GM19238 (cell line): ENCODE measurements at regions not wholly inside any gene's neighbourhood (a gene's known extent, or its start where the extent isn't known, plus 50 kb on each side); places are given as distances from the start of the nearest gene placed in this dataset.

Experiments
- DNase-seq: peaks from one replicate; pipeline ENCODE4 v3.0.0; 2011; ENCODE audit warnings: low spot score; ENCODE audit not compliant: insufficient read length

DNA sequence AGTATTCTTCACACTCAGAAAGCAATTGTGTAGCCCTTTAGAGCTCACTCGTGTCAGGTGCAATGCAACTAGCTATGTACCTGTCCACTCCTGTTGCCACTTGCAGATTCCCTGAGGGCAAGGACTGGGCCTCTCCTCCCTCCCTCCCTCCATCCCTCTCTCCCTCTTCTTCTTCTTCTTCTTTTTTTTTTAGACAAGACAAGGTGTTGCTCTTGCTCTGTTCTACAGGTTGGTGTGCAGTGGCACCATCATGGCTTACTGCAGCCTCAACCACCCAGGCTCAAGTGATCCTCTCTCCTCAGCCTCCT, 119.7 kb downstream of the ACKR3 start:
- DNase-seq, result no peak

GRCh38 chr2:236689981-236690380, 120.4 kb downstream of the ACKR3 start:
- DNase-seq, result no peak

DNA sequence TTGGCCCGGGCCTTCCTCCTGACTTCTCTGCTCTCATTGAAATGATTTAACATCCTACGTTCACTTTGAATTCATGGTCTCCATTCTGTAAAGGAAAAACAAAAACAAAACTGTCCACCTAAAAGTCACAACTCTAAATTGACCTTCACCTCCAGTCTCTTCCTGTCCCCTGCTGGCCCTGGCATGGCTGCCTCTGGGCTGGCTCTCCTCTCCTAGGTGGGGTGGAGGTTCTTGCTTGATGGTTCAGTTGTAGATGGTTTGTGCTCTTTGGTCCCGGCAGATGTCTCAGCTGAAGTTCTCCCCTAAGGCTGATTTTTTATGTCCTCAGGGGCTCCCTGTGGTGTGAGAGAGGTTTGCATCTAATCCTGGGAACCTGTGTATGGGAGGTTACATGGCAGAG, 121.1 kb downstream of the ACKR3 start:
- DNase-seq, result no peak

DNA sequence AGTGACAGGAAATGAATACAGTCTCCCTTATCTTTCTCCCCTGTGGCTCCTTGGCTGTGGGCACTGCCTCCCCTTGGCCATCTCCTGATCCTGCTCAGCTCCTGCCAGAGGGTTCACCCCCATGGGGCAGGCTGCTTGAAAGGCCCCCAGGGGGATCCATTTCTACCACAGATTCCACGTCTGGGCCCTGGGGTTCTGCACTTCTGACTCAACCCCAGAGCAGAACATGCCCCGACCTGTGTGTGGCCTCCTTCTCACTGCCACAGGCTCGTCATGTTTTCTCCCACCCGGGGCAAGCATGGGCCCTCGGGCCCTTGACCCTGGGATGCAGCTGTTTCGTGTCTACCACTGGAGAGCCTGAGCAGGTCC, 122.2 kb downstream of the ACKR3 start:
- DNase-seq, result no peak

- DNase-seq, result no peak
Observed at GRCh38 chr2:236692937-236693336, 123.3 kb downstream of the ACKR3 start.

DNA sequence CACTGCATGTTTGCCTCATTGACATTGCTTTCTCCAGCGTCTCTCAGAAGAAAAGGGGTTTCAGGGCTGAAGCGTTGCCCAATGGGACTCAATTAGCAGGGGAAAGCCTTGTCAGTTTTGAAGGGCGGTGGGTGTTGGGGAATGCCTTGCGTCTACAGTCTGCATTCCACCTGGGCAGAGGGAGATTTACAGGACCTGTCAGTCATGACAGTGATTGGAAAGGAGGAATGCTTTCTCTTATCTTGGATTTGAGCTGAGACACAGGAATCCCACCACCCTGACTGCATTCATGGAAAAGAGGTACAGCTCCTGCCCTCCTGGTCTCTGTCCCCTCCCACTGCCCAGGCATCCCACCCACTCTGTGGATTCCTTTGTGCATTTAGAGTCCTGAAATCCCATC, 123.9 kb downstream of the ACKR3 start:
- DNase-seq, result no peak

GRCh38 chr2:236694146-236694888, 124.7 kb downstream of the ACKR3 start:
- DNase-seq, result no peak

GRCh38 chr2:236696834-236697233, 127.2 kb downstream of the ACKR3 start:
- no peak for DNase-seq

DNA sequence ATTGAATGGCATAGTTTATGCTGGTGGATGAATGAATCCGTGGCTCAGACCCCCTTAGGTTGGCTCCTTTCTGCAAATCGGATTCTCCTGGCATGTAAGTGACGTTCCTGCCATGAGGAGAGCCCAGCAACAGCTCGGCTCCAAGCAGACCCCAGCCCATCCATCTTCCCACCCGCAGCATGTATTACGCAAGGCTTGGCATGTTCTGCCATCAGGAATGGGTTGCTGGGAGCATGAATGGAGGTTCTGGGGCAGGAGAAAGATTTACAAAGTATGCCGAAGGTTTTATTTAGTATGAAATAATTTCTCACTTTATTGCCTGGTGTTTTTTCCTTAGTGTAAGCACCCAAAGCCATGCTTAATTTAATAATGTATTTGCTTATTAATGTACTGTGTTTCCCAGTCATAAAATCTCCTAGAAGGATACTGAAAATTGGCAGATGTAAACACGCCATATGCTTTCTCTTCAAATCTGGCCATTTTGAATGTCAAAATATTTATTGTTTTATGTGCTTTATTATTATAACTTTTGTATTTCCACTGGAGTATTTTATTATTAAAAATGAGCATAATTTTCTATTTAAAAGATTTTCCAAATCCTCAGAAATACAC, 128.5 kb downstream of the ACKR3 start:
- DNase-seq, result no peak

- DNase-seq, result no peak
Observed at GRCh38 chr2:236700703-236701102, 131.1 kb downstream of the ACKR3 start.

- no peak for DNase-seq
Observed at GRCh38 chr2:236702657-236703372, 133.2 kb downstream of the ACKR3 start.

GRCh38 chr2:236703373-236703709, 133.7 kb downstream of the ACKR3 start:
- DNase-seq, result no peak

DNA sequence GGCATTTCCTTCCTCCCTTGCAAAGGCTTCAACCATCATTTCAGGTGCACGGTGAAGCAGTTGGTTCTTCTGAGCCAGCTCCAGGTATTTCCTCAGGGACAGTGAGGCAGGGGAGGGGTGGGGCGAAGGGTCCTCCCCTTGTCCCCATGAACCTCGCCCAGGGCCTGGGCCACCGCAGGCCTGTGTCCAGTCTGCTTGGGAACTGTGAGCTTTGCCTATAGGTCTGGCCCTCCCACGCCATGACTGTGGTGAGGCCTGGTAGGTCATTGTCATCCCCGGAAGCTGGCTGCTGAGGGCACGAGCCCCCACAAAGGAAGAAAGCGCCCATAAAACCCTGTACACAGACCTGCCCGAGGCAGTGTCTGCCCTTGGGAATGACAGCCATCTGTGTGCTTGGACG, 134.3 kb downstream of the ACKR3 start:
- no peak for DNase-seq

- DNase-seq, result no peak
Observed at GRCh38 chr2:236704887-236705286, 135.3 kb downstream of the ACKR3 start.

DNA sequence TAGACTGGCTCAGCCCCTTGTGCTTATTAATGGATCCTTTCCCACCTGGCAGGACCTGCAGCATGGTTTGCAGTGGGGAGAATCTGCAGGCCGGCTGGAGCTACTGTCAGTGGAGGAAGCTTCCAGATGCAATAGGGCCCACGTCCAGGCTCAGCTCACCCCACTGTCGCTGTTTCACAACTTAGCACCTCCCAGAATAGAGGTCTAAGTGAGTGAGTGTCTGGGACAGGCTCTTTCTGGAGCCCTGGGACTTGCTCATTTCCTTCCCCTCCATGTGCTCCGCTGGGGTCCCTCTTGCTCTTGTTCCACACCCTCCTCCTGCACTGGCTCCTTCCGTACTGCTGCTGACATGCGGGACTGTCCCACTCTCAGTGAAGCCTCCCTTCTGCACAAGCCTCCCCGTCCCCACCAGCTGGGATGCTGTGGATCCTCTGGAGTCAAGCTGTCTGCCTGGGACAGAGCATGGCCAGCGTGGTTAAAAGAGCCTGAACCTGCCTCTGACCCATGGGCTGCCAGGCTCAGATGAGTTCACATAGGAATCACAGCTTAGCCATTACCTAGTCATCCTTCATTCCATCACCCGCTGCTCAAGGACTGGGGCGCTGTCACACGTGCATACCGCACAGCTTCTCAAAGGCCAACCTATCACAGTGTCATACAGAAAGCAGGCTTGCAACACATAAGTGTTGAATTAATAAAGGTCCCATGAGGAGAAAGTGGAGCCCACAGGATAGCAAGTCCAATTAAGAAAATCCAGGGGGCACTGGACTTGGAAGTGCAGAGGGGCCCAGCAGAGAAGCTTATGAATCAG, 135.9 kb downstream of the ACKR3 start:
- DNase-seq, result no peak

- DNase-seq, result no peak
Observed at GRCh38 chr2:236706288-236706687, 136.7 kb downstream of the ACKR3 start.

GRCh38 chr2:236706803-236707202, 137.2 kb downstream of the ACKR3 start:
- no peak for DNase-seq

- DNase-seq, result no peak
Observed at GRCh38 chr2:236711440-236711839, 141.8 kb downstream of the ACKR3 start.

- DNase-seq, result no peak
Observed at GRCh38 chr2:236712304-236712703, 142.7 kb downstream of the ACKR3 start.

GRCh38 chr2:236712961-236713673, 143.5 kb downstream of the ACKR3 start:
- no peak for DNase-seq

DNA sequence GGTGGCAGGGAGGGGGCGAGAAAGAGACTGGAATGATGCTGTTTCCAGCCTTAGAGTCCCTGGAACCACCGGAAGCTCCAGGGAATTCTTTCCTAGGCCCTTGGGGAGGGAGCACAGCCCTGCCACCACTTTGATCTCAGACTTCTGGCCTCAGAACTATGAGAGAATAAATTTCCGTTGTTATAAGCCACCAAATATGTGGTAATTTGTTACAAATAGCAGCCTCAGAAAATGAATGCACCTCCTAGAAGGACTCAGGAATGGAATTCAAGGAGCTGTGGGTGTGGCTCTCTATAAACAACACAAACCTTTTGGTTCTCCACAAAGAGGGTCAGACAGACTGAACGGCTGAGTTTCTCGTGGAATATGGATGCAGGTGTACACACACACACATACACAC, 144.5 kb downstream of the ACKR3 start:
- no peak for DNase-seq

DNA sequence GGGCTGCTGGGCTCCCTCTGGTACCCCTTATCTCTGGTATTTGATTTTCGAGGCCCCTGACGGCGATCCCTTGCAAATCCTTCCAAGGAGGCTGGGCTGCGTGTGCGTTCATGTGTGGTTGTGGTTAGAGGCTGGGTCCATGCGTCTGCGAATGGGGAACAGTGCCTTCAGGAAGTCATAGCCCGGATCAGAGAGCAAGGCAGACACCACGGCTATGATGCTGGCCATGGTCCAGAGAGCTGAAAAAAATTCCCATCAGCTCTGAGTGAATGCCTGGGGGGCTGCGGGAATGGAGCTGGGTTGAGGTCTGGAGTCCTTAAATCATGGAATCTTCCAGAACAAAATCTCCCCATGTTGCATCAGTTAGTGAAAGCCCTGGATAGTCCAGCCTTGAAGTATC, 145.5 kb downstream of the ACKR3 start:
- no peak for DNase-seq
